ENCODE measurements at regions not wholly inside any gene's neighbourhood (a gene's known extent, or its start where the extent isn't known, plus 50 kb on each side); places are given as distances from the start of the nearest gene placed in this dataset.

DNA sequence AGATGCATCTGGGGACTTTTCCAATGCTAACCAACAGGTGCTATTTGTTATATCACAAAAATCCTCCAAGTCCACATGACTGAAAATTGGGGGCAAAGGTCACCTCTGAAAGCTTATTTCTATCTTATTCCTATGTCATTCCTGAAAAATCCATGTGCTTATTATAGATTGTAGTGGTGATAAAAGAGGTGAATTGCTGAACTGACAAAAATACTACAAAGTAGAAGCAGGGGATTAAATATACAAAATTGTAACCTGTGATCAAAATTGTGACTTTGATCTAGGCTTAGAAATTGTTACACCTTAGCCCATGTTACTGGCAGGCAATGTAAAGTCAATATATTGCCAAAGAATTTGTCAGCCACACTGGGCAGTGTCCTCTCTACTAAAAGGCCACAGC lies 62.3 kb downstream of the IER5 start:
- no peak for DNase-seq (ENCODE audit: extremely low read depth, low read depth)
- TF ChIP-seq, protein P1, sequence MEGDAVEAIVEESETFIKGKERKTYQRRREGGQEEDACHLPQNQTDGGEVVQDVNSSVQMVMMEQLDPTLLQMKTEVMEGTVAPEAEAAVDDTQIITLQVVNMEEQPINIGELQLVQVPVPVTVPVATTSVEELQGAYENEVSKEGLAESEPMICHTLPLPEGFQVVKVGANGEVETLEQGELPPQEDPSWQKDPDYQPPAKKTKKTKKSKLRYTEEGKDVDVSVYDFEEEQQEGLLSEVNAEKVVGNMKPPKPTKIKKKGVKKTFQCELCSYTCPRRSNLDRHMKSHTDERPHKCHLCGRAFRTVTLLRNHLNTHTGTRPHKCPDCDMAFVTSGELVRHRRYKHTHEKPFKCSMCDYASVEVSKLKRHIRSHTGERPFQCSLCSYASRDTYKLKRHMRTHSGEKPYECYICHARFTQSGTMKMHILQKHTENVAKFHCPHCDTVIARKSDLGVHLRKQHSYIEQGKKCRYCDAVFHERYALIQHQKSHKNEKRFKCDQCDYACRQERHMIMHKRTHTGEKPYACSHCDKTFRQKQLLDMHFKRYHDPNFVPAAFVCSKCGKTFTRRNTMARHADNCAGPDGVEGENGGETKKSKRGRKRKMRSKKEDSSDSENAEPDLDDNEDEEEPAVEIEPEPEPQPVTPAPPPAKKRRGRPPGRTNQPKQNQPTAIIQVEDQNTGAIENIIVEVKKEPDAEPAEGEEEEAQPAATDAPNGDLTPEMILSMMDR (IDR thresholded peaks at IDR 0.05; ENCODE audit: low read depth, low read length), result no peak

DNA sequence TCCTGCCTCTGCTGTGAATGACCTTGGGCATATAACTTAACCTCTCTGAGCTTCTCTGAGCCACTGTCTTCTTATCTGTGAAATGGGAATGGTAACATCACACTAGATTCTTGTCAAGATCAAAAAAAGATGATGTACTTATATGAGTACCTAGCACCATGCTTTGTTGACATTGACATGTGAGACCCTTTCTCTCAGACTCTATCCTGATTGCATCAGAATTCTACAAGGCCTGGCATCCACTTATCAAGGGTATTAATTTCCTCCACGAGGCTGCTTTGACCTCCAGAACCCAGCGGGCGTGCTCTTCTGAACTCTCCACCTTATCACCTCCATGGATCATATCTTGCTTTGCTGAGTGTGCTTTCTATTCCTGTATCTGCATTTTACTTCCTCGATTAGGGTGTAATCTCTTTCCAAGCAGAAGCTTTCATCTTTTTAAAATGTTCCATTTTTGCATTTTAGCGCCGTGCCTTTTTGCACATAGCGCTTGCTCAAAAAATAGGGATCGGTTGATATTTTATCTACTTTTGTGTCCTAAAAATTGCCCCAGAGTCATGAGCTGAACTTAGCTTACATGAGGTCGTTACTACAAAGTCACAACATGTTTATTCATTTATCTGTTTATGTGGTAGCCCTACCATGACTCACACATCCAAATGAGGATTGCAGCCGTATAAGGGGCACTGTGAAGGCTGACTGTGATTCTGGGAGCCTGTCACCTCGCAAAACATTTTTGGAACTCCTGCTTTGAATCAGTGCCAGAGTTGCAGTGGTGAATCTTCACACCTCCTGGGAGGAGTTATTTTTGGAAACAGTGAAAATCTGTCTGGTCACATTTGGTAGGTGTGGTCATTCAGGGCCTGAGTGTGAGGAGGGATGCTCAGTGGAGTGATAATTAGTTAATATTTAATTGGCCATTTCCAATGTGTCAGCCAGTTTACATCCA lies 63.2 kb downstream of the IER5 start:
- DNase-seq (ENCODE audit: extremely low read depth, low read depth), result no peak
- TF ChIP-seq, protein P1 (IDR thresholded peaks at IDR 0.05; ENCODE audit: low read depth, low read length), result no peak

DNA sequence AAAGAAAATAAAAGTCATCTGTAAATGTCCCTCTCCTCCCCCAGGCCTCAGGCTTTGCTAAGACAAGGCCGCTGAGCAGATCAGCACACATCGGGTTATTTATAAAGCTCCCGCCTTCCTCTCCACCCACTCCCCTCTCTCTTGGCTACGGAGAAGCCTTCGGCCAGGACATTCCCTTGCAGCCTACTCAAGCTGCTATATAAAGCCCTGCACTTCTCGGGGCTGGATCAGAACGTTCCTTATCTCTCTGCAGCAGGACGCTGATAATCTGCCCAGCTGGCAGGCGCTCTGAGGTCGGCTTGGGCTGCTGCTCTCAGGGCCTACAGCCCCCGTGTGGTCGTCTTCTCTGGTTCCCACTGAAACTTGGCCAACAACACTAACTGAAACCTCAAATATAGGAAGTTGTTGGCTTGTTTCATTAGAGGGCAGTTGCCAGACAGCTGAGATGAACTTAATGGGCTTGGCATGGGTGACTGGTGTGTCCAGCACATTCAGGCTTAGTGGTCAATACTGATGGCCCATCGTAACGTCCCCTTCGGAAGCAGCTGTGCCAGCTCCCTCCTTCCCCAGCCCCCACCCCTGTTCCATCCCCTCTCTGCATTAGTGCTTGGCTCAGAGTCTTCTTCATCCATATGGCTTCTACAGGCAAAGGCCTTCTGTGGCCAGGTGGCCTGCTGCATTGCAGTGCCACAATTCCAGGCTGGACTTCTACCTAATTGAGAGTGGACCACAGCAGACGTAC lies 64.6 kb downstream of the IER5 start:
- no peak for DNase-seq (ENCODE audit: extremely low read depth, low read depth)
- TF ChIP-seq, protein P1 (IDR thresholded peaks at IDR 0.05; ENCODE audit: low read depth, low read length), result peak; percentile 33

DNA sequence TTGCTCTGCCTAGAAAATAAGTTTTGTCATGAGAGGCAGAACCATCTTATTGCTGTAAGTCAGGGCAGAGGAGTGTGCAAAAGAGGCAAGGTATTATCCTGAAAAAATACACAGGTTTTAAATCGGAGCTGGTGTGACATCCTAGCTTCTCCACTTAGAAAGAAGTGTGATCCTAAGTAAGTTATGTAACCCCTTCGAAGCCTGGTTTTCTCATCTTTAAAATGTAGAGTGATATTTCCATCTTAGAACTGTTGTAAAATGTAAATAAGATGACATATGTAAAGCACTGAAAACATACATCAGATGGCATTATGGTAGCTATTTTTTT lies 65.1 kb downstream of the IER5 start:
- DNase-seq (ENCODE audit: extremely low read depth, low read depth), result no peak
- TF ChIP-seq, protein P1 (IDR thresholded peaks at IDR 0.05; ENCODE audit: low read depth, low read length), result no peak

DNA sequence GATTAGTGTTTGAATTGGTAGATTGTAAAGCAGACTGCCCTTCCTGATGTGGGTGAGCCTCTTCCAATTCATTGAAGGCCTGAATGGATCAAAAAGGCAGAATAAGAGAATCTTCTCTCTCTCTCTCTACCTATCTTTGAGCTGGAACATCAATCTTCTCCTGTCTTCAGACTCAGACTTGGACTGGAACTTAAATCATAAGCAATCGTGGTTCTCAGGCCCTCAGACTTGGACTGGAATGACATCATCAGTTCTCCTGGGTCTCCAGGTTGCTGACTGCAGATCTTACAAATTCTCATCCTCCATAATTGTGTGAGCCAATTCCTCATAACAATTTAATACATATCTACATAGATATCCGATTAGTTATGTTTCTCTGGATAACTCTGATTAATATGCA lies 66.8 kb downstream of the IER5 start:
- DNase-seq (ENCODE audit: extremely low read depth, low read depth), result no peak
- TF ChIP-seq, protein P1 (IDR thresholded peaks at IDR 0.05; ENCODE audit: low read depth, low read length), result no peak

DNA sequence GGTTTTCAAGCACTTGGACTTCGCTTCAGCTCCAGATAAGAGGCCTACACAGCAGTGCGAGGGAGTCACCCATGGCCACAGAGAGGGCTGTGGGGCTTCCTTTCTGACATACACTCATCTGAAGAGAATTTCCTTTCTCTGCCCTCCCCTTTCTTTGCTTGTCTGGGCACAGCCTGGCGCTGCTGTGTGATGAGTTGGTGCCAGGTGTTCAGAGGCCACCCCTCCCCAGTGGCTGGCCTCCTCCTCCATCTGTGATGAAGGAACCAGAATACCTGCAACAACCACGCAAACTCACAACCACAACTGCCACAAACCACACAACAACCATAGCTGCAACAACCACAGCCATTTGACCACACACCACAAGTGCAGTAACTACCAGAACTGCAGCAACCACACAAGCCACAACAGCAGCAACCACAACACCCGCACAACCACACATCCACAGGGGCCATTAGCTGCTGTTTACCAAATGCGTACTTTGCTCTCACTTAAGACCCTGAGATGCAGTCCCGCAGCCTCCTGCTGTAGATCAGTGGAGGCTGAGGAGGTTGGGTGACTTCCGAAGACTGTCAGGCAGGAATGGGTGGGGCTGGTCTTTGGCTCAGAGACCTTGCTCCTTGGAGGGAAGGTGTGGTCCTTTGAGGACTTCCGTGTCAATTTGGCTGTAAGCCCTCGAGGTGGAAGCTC lies 71.1 kb downstream of the IER5 start:
- TF ChIP-seq, protein P1 (IDR thresholded peaks at IDR 0.05; ENCODE audit: low read depth, low read length), result no peak
- DNase-seq (ENCODE audit: extremely low read depth, low read depth), result no peak
